Smooth muscle cell (in vitro differentiated cells): ENCODE measurements at regions not wholly inside any gene's neighbourhood (a gene's known extent, or its start where the extent isn't known, plus 50 kb on each side); places are given as distances from the start of the nearest gene placed in this dataset.

Source experiments
- DNase-seq: peaks from one replicate; lab custom pipeline; 2025; ENCODE audit not compliant: unreplicated experiment; lab: John Stamatoyannopoulos, UW
- H2AFZ ChIP-seq: fragments of 200-600 bp; sonication (generic); 2 replicates; pipeline ENCODE4 v1.6.0; 2016; ENCODE audit warnings: antibody characterized with exemption, low read depth, mild to moderate bottlenecking
- H3F3A ChIP-seq: fragments of 200-600 bp; sonication (generic); 2 replicates; pipeline ENCODE4 v1.6.0; 2017; ENCODE audit warnings: antibody characterized with exemption, low read depth
- H3K27ac ChIP-seq: fragments of 200-600 bp; sonication (generic); 2 replicates; pipeline ENCODE4 v1.5.1; 2016; ENCODE audit warnings: low read depth, mild to moderate bottlenecking
- H3K27me3 ChIP-seq: fragments of 200-600 bp; sonication (generic); 2 replicates; pipeline ENCODE4 v1.6.1; 2016; ENCODE audit warnings: low read depth, mild to moderate bottlenecking
- H3K36me3 ChIP-seq: fragments of 200-600 bp; sonication (generic); 2 replicates; pipeline ENCODE4 v1.5.1; 2016; ENCODE audit warnings: low read depth
- H3K4me1 ChIP-seq: fragments of 200-600 bp; sonication (generic); 2 replicates; pipeline ENCODE4 v1.5.1; 2016; ENCODE audit warnings: low read depth
- H3K4me2 ChIP-seq: fragments of 200-600 bp; sonication (generic); 2 replicates; pipeline ENCODE4 v1.6.0; 2016; ENCODE audit warnings: mild to moderate bottlenecking
- H3K4me3 ChIP-seq: fragments of 200-600 bp; sonication (generic); 2 replicates; pipeline ENCODE4 v1.5.1; 2016; ENCODE audit warnings: mild to moderate bottlenecking
- H3K79me2 ChIP-seq: fragments of 200-600 bp; sonication (generic); 2 replicates; pipeline ENCODE4 v1.6.0; 2016; ENCODE audit warnings: low read depth, mild to moderate bottlenecking
- H3K9ac ChIP-seq: fragments of 200-600 bp; sonication (generic); 2 replicates; pipeline ENCODE4 v1.6.0; 2016; ENCODE audit warnings: low read depth
- H3K9me3 ChIP-seq: fragments of 200-600 bp; sonication (generic); replicated peaks from 2 replicates; pipeline ENCODE4 v1.5.1; 2016; ENCODE audit warnings: low read depth
- H4K20me1 ChIP-seq: fragments of 200-600 bp; sonication (generic); 2 replicates; pipeline ENCODE4 v1.6.0; 2016; ENCODE audit warnings: low read depth
- WGBS: methylation state at CpG from one replicate; pipeline ENCODE4 v1.1.7; 2016; ENCODE audit warnings: low lambda C conversion rate; 5-methylcytosine and 5-hydroxymethylcytosine counted together
- TF ChIP-seq, protein P1 (sequence below): fragments of 200-600 bp; sonication (generic); IDR thresholded peaks from 2 replicates; pipeline ENCODE4 v1.5.1; 2017; ENCODE audit warnings: borderline replicate concordance, mild to moderate bottlenecking, antibody characterized with exemption; ENCODE audit not compliant: insufficient read depth, poor library complexity, severe bottlenecking

DNA sequence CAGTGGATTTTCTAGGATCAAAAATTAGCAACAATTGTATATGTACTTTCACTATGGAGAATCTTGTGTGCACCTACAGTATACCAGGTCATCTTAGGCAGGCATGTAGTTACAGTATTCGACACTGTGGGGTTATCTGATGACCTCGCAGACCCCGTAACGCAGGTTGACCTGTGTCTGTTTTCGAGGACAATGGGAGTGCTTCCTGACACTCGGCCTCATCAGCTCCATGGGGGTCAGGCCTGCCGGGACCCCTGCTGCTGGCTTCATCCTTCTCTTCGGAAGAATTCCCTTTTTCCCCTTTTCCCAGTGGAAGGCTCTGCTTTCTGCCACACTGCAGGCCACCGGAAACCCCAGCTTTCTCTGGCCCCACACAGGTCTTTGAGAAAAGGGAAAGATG lies 102.8 kb upstream of the TMEM18 start:
- Histone ChIP-seq H2AFZ (no peak overlapping the region), H3F3A (no peaks in the 10 kb centered on the region), H3K27me3 (no peaks in the 10 kb centered on the region), H3K36me3 (no peaks in the 10 kb centered on the region), H3K9me3 (no peaks in the 10 kb centered on the region), H4K20me1 (no peaks in the 10 kb centered on the region), H3K27ac (no peak overlapping the region), H3K4me3 (no peak overlapping the region), H3K4me1 (peaks cover 14% of the 10 kb centered on the region), H3K9ac (no peak overlapping the region), H3K79me2 (no peaks in the 10 kb centered on the region), H3K4me2 (no peak overlapping the region)
- TF ChIP-seq, protein P1, sequence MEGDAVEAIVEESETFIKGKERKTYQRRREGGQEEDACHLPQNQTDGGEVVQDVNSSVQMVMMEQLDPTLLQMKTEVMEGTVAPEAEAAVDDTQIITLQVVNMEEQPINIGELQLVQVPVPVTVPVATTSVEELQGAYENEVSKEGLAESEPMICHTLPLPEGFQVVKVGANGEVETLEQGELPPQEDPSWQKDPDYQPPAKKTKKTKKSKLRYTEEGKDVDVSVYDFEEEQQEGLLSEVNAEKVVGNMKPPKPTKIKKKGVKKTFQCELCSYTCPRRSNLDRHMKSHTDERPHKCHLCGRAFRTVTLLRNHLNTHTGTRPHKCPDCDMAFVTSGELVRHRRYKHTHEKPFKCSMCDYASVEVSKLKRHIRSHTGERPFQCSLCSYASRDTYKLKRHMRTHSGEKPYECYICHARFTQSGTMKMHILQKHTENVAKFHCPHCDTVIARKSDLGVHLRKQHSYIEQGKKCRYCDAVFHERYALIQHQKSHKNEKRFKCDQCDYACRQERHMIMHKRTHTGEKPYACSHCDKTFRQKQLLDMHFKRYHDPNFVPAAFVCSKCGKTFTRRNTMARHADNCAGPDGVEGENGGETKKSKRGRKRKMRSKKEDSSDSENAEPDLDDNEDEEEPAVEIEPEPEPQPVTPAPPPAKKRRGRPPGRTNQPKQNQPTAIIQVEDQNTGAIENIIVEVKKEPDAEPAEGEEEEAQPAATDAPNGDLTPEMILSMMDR = no peak
- no peak for DNase-seq
- WGBS = 85% methylated on average over 9 of the region's 9 CpGs

DNA sequence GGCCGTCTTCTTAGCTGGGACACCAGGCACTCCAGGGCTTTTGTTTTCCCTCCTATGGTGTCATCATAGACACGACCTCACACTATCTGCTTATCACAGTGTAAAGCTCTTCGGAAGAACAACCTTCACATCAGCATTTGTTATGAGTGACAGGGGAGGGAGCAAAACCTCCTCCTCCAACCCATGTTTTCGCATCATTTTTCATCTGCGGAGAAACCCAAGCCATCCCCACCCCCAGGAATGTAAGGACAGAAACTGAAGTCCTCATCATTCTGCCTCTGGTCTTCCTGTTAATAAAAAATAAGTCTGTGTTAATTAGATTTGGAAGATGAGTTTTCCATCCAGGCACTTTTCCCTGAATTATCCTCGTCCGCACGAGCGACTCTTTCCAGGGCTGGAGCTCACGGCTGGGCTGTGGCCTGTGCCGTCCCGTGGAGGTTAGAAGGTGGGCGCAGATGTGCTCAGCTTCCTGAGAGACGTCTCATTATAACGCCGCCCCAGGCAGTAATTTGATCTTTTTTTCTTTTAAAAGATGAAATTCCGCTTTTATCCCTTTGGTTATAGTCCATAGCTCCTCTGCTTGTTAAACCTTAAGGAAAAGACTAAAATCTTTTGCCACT lies 101.6 kb upstream of the TMEM18 start:
- peaks cover 18% of the 10 kb centered on the region for H3K4me1 ChIP-seq
- no peak overlapping the region for H3K27ac ChIP-seq
- H2AFZ ChIP-seq = no peak overlapping the region
- no peak for DNase-seq
- no peaks in the 10 kb centered on the region for H3F3A ChIP-seq
- H3K9ac ChIP-seq = no peak overlapping the region
- TF ChIP-seq, protein P1 = no peak
- H3K27me3 ChIP-seq = no peaks in the 10 kb centered on the region
- WGBS = 86% methylated on average over 17 of the region's 17 CpGs
- H4K20me1 ChIP-seq = no peaks in the 10 kb centered on the region
- H3K36me3 ChIP-seq = no peaks in the 10 kb centered on the region
- H3K79me2 ChIP-seq = no peaks in the 10 kb centered on the region
- H3K9me3 ChIP-seq = no peaks in the 10 kb centered on the region
- H3K4me2 ChIP-seq = no peak overlapping the region
- no peak overlapping the region for H3K4me3 ChIP-seq

DNA sequence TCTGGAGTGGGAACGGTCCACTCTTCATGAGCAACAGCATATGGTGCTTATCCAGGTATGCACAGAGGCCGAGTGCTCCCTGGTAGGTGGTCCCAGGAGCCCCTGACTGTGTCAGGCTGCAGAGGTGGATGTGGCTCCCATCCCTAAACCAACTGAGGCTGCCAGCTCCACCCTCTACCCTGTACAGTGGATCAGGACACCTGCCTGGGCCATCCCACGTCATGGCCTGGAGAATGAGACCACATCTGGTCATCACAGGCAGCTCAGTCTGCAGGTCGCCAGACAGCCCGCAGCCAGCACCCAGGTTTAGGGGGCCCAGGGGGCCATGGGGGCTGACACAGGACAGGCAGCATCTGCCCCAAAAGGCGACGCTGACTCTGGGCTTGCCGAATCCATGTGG lies 100.3 kb upstream of the TMEM18 start:
- Histone ChIP-seq H4K20me1 (no peaks in the 10 kb centered on the region), H3K9ac (no peak overlapping the region), H3K36me3 (no peaks in the 10 kb centered on the region), H3K27me3 (no peaks in the 10 kb centered on the region), H3K27ac (no peak overlapping the region), H3K4me2 (no peak overlapping the region), H3K79me2 (no peaks in the 10 kb centered on the region), H3K4me1 (peaks cover 18% of the 10 kb centered on the region), H3F3A (no peaks in the 10 kb centered on the region), H3K4me3 (no peak overlapping the region), H3K9me3 (no peaks in the 10 kb centered on the region), H2AFZ (no peak overlapping the region)
- WGBS = 97% methylated on average over 8 of the region's 8 CpGs
- TF ChIP-seq, protein P1 = no peak
- DNase-seq = no peak

DNA sequence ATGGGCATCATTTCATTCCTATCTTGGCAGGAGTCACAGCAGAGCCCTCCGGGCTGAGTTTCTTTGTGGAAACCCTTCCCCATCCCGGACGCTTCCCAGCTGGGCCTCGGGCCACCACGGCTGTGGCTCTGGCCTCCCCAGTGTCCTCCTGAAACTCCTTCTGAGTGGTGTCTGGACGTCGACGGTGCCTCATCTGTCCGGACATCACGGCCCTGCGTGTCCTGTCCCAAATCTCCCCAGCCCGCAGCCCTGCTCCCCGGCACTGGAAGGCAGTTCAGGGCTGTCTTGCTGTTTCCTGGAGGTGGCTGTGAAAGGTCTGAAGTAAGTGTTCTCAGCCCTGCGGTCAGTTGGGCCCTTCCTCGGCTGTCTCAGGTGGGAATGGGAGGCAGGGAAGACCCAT lies 99.8 kb upstream of the TMEM18 start:
- Histone ChIP-seq H3K9me3 (no peaks in the 10 kb centered on the region), H3K9ac (no peak overlapping the region), H3K4me1 (peaks cover 18% of the 10 kb centered on the region), H3K27me3 (no peaks in the 10 kb centered on the region), H3K27ac (no peak overlapping the region), H3F3A (no peaks in the 10 kb centered on the region), H2AFZ (no peak overlapping the region), H3K79me2 (no peaks in the 10 kb centered on the region), H3K36me3 (no peaks in the 10 kb centered on the region), H3K4me2 (no peak overlapping the region), H3K4me3 (no peak overlapping the region), H4K20me1 (no peaks in the 10 kb centered on the region)
- WGBS = 82% methylated on average over 15 of the region's 15 CpGs
- TF ChIP-seq, protein P1 = no peak
- no peak for DNase-seq
